ENCODE measurements at regions not wholly inside any gene's neighbourhood (a gene's known extent, or its start where the extent isn't known, plus 50 kb on each side); places are given as distances from the start of the nearest gene placed in this dataset.

- H3K36me3 ChIP-seq (ENCODE audit: control insufficient read depth in 2 of 2, extremely low read depth in 1 of 2, insufficient read depth in 2 of 2, low read length in 2 of 2), result no peaks in the 10 kb centered on the region
- no peaks in the 10 kb centered on the region for H3K79me2 ChIP-seq (ENCODE audit: control insufficient read depth, insufficient read depth, low read length)
- H2AFZ ChIP-seq (ENCODE audit: control insufficient read depth, low read length), result no peak overlapping the region
- no peaks in the 10 kb centered on the region for H3K4me1 ChIP-seq (ENCODE audit: control insufficient read depth, extremely low read depth, insufficient read depth, low read length)
- TF ChIP-seq EZH2 (IDR thresholded peaks at IDR 0.05; ENCODE audit: low read length), result no peak
- TF ChIP-seq CTCF (optimal IDR thresholded peaks at IDR 0.05 in 1 of 3, IDR thresholded peaks at IDR 0.05 in 1 of 3, conservative IDR thresholded peaks at IDR 0.05 in 1 of 3; ENCODE audit: extremely low read depth in 1 of 3, insufficient read depth in 2 of 3, low read length in 3 of 3), result no peak
- H3K9ac ChIP-seq (ENCODE audit: control insufficient read depth, extremely low read depth, insufficient read depth, low read length), result no peak overlapping the region
- dilution Hi-C loops (cut with MboI; ENCODE audit: extremely low pct_ligation_motif_present, low sequenced_read_pairs), result no loop called here
- FAIRE-seq, result no peak
- H3K9me1 ChIP-seq (ENCODE audit: control insufficient read depth, extremely low read depth, insufficient read depth, low read length), result no peaks in the 10 kb centered on the region
- H3K27me3 ChIP-seq (ENCODE audit: control insufficient read depth, extremely low read depth, insufficient read depth, low read length), result no peaks in the 10 kb centered on the region
- H3K4me3 ChIP-seq (ENCODE audit: control insufficient read depth in 2 of 3, extremely low read depth in 1 of 3, insufficient read depth in 2 of 3, low read depth in 1 of 3, low read length in 3 of 3), result no peak overlapping the region
- DNase-seq (ENCODE audit: low read depth, low spot score), result no peak
- no peaks in the 10 kb centered on the region for H4K20me1 ChIP-seq (ENCODE audit: control insufficient read depth, extremely low read depth, insufficient read depth, low read length)
- no peaks in the 10 kb centered on the region for H3K9me3 ChIP-seq (ENCODE audit: control insufficient read depth, low read depth, low read length)
- H3K4me2 ChIP-seq (ENCODE audit: control insufficient read depth, extremely low read depth, insufficient read depth, low read depth, low read length), result no peak overlapping the region
- H3K27ac ChIP-seq (ENCODE audit: control insufficient read depth, insufficient read depth, low read length), result no peak overlapping the region
Observed at GRCh38 chr1:34332996-34333395, 156.3 kb downstream of the C1orf94 start.

DNA sequence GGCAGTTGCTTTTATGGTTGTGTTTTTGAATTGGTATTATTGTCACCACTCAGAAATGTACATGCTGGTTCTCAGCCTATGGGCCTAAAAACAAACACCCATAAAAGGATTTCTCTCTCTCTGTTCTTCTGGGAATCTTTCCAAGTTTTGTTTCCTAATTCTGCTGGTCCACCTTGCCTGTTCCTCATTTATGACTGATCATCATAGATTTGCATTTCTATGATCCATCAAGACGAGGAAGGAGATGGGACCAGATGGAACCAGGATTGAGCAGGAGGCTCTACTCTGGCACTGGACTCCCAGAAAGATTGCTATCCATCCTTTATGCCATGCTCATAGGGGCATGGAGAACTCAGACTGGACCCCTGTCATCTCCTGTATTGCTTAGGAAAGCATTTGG, 162.2 kb downstream of the C1orf94 start:
- dilution Hi-C loops (cut with MboI; ENCODE audit: extremely low pct_ligation_motif_present, low sequenced_read_pairs), result no loop called here
- Histone ChIP-seq H3K9me3 (ENCODE audit: control insufficient read depth, low read depth, low read length) (no peaks in the 10 kb centered on the region), H3K9ac (ENCODE audit: control insufficient read depth, extremely low read depth, insufficient read depth, low read length) (no peak overlapping the region), H4K20me1 (ENCODE audit: control insufficient read depth, extremely low read depth, insufficient read depth, low read length) (no peaks in the 10 kb centered on the region), H3K4me1 (ENCODE audit: control insufficient read depth, extremely low read depth, insufficient read depth, low read length) (no peaks in the 10 kb centered on the region), H3K9me1 (ENCODE audit: control insufficient read depth, extremely low read depth, insufficient read depth, low read length) (no peaks in the 10 kb centered on the region), H3K79me2 (ENCODE audit: control insufficient read depth, insufficient read depth, low read length) (no peaks in the 10 kb centered on the region), H3K36me3 (ENCODE audit: control insufficient read depth in 2 of 2, extremely low read depth in 1 of 2, insufficient read depth in 2 of 2, low read length in 2 of 2) (no peaks in the 10 kb centered on the region), H3K27me3 (ENCODE audit: control insufficient read depth, extremely low read depth, insufficient read depth, low read length) (no peaks in the 10 kb centered on the region), H3K4me2 (ENCODE audit: control insufficient read depth, extremely low read depth, insufficient read depth, low read depth, low read length) (no peak overlapping the region), H3K4me3 (ENCODE audit: control insufficient read depth in 2 of 3, extremely low read depth in 1 of 3, insufficient read depth in 2 of 3, low read depth in 1 of 3, low read length in 3 of 3) (no peak overlapping the region), H3K27ac (ENCODE audit: control insufficient read depth, insufficient read depth, low read length) (no peak overlapping the region), H2AFZ (ENCODE audit: control insufficient read depth, low read length) (no peak overlapping the region)
- DNase-seq (ENCODE audit: low read depth, low spot score), result no peak
- no peak for FAIRE-seq
- TF ChIP-seq CTCF (optimal IDR thresholded peaks at IDR 0.05 in 1 of 3, IDR thresholded peaks at IDR 0.05 in 1 of 3, conservative IDR thresholded peaks at IDR 0.05 in 1 of 3; ENCODE audit: extremely low read depth in 1 of 3, insufficient read depth in 2 of 3, low read length in 3 of 3) (no peak), EZH2 (IDR thresholded peaks at IDR 0.05; ENCODE audit: low read length) (no peak)
